ENCODE measurements at regions not wholly inside any gene's neighbourhood (a gene's known extent, or its start where the extent isn't known, plus 50 kb on each side); places are given as distances from the start of the nearest gene placed in this dataset.

- no peak for DNase-seq
These were observed 84.1 kb downstream of the TNFSF11 start for GRCh38 chr13:42658019-42658418.

DNA sequence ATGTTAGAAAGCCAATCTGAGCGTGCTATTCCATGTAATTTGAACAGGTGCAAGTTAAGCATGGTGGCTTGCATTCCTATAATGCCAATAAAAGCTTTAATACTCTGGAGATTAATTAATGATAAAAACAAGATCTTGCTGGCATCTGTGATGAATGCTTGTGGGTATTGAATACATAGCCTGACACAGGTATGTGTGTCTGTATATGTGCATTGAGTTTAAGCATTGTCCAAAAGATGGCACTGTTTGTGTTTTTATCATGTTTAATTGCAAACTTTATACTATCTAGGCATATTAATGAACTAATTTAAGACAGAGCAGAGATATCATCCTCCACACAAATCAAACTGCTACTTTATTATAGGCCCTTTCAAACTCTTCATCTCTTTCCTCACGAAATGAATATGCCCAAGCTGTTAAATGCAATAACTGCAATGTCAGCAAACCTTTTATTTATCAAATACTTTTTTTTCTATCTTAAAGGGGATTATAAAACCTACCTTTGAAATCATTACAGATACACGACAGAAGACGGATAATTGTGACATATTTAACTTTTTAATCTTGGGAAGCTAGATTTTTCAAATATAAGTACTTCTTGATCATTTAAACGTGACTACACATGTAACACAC is 86.5 kb downstream of the TNFSF11 start:
- no peak for DNase-seq

- no peak for DNase-seq
These were observed 93.7 kb downstream of the TNFSF11 start for GRCh38 chr13:42667638-42668037.

DNA sequence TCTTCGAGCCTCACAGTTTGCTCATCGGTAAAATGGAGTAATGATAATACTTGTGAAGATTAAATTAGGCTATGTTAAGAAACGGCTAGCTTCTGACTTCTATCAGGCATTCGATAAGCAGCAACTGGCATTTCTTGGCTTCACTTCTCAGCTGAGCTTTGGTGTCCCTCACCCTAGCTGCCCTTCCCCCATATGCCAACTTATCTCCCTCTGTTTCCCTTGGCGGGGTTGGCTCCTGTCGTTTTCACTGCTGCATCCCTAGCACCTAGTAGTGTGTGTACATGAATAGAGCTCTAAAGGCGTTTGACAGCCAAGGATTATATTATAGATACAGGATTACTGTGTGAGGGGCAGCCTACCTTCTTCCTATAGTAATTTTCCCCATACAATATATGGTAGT is 97.5 kb downstream of the TNFSF11 start:
- no peak for DNase-seq

- DNase-seq: no peak
These were observed 99.7 kb downstream of the TNFSF11 start for GRCh38 chr13:42673677-42674076.

- no peak for DNase-seq
These were observed 100.6 kb upstream of the FAM216B start for GRCh38 chr13:42680748-42681147.

DNA sequence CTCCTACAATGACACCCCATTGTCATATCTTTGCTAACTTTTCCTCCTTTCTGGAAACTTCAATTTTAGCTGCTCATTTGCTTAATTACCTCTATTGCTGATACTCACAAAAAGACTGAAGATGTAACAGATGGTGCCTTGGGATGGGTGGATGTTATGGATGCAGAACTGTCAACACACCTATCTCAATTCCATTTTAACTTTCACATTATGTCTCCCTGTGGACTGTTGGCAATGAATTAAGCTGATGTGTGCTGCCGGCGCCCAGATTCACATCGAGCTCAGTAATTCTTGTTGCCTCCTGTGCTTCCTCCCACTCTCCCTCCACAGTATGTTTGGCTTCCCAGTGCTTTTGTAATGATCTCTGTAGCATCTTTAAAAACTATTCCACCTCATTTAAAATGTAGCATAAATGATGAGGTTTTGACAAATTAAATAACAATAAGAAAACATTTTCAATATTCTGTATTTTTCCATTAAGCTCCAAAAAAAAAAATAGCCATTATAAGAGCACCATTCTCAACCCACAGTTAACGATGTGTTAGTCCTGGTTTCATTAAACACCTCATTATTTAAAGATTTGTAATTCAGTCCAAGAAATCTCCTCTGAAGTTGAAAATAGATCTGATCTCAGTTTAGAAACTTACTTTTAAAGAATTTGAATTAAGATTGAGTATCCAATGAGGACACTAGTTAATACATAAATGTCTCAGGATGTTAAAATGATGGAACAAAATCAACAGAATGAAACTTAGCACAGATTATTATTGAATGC is 99.9 kb upstream of the FAM216B start:
- peak in 13 of 58 donors; percentile 3 to 46 (median 7) for DNase-seq

DNA sequence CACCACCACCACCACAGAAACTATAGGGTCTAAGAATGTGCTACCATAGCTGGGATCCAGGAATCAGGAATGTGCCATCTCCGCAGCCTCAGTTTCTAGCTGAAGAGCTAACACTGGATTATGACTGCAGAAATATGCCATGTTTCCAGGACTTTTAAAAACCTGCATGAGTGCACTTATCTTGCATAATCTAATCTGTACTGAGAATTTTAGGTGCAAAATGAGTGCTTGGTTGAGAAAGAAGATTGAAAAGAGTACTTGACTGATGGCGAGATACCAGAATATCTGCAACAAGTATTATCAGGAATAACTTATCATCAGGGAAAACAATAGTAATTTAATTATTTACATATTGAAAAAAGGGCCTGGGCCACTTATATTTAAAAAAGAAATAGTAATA is 97.2 kb upstream of the FAM216B start:
- no peak for DNase-seq

- DNase-seq: no peak
These were observed 95.6 kb upstream of the FAM216B start for GRCh38 chr13:42685751-42686150.

GRCh38 chr13:42686165-42686564 is 95.2 kb upstream of the FAM216B start:
- no peak for DNase-seq

GRCh38 chr13:42688821-42689220 is 92.6 kb upstream of the FAM216B start:
- no peak for DNase-seq

DNA sequence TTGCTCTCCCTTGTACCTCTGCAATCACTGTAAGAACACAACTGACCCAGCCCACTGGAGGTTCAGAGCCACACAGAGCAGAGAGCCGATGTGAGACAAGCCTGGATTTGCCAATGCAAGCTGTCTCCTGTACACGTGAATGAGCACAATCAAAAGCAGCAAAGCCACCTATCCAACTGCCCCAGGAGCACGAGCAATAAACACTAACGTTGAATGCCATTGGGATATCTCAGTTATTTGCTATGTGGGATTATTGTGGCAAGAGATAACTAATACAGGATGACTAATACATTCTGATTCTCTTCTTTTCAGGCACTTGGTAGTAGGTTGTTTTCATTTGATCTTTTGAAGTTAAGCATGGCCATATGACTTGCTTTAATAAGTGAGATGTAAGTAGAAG is 85.2 kb upstream of the FAM216B start:
- no peak for DNase-seq

DNA sequence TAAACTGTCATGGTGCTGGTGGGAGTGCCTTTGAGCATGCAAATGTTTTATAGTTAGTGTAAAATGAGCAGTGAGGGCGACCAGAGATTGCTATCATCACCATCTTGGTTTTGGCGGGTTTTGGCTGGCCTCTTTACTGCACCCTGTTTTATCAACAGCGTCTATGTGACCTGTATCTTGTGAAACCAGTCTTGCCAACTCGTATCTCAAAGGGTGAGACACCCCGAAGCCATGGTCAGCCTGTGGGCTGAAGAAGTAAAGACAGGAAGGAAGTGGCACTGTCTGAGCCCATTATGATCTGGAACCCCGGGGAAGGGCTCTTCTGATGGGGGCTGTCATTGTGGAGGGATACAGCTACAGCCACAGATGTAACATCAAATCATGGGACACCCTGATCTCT is 81.5 kb upstream of the FAM216B start:
- no peak for DNase-seq

GRCh38 chr13:42702716-42703115 is 78.7 kb upstream of the FAM216B start:
- DNase-seq: peak in 11 of 58 donors; percentile 1 to 11 (median 3)

- no peak for DNase-seq
These were observed 77.6 kb upstream of the FAM216B start for GRCh38 chr13:42703740-42704139.

DNA sequence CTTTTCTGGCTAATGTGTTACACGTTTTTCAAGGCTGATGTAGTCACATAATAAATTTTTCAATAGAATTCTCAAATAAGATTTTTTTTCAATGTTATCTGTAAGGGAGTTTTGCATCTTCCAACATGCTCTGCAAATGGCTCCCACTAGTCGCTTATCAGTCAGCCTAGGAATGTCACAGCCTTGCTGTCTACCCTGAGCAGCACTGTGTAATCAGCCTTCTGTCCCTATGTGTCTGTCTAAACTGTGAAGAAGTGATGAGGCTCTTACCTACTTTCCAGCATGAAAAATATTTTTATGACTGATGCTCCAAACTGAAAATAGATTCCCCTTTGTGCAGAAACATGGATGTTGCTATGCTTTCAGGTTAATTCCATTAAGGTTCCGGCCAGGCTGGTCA is 75.1 kb upstream of the FAM216B start:
- no peak for DNase-seq

DNA sequence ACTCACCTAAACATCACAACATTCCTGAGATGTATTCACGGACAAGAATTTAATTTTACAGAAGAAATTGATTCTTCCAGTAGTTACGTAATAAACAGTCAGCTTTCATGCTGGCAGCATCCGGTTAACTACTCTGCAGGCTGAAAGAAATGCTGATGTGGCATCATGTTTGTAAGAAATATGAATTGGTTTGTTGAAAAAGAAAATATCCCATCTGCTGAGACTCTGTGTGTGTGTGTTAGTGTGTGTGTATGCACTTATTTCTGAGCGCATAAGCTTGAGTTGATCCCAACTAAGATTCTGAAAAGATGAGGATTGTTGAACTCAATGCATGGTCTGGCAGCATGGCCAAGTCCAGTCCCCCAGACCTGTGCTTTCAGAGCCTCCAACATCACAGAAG is 74.3 kb upstream of the FAM216B start:
- no peak for DNase-seq

DNA sequence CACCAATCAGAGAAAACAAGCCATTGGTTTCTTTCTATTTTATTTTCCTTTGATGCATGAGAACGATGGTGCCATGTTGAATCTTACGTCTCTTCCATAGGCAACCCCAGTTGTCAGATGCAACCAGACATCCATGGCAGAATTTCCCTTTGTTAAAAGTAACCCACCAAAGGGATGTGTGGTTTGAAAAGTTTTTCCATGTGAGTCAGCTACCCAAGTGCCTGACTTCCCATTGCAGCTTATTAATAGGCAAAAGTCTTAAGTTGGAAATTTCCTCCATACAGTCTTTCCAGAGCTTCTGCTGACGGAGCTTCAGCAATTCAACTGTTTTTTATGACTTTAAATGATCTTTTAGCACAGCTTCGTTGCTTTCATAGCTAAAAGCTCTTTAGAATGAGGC is 73.8 kb upstream of the FAM216B start:
- no peak for DNase-seq

DNA sequence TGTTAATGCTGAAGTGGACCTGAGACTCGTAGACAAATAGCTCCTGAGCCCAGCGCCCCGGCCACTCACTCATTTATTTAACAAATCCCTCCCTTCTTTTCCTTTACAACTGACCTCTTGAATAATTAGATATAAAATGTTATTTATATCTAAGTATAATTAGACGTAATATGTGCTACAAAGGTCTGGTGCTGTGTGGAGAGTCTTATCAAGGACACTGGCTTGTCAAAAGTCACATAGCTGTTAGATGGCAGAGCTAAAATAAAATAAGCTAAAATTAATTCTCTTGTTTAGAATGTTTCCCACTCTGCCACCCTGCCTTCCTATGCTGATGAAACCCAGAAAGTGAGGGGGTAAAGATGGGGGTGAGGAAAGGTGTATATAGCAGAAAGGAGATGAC is 73.0 kb upstream of the FAM216B start:
- DNase-seq: no peak

DNA sequence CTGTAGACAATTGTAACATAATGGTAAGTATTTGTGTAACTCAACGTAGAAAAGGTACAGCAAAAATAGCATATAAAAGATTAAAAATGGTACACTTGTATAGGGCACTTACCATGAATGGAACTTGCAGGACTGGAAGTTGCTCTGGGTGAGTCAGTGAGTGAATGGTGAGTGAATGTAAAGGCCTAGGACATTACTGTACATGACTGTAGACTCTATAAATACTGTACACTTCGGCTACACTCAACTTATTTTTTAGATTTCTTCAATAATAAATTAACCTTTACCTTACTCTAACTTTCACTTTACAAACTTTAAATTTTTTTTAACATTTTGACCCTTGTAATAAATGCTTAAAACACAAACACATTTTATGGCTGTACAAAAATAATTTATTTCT is 72.1 kb upstream of the FAM216B start:
- no peak for DNase-seq

DNA sequence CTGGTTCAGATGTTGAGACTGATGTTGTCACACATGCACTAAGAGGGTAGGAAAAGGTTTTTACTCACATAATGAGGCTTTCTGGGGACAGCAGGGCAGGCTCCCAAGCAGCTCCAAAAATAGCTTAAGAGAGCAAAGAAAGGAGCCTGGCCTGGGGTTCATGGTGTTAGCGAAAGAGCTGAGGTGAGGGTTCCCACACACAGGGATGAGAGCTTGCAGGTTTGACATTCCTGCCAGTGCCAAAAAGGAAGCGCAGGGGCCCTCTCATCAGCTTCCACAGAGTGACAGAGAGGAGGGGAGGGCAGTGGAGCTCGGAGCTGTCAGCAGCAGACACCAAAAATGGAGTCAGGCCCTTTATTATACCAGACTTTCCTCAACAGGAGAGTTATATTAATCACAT is 65.5 kb upstream of the FAM216B start:
- DNase-seq: no peak

DNA sequence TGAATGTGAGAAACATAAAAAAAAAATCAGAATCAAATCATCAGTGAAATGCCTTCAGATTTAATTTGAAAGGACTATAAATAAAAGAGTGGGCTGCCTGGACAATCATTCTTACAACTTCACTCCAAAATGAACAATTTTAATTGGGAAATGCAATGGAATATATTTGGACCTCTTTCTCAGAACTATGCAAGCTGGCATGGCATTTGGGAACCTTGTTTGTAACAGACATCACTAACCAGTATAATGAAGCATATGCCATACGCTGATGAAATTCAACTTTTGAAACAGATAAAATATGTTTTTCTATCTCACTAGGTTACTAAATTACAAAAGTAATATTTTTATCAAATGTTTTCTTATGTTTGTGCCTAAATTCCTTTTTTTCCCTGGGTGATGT is 64.2 kb upstream of the FAM216B start:
- no peak for DNase-seq

DNA sequence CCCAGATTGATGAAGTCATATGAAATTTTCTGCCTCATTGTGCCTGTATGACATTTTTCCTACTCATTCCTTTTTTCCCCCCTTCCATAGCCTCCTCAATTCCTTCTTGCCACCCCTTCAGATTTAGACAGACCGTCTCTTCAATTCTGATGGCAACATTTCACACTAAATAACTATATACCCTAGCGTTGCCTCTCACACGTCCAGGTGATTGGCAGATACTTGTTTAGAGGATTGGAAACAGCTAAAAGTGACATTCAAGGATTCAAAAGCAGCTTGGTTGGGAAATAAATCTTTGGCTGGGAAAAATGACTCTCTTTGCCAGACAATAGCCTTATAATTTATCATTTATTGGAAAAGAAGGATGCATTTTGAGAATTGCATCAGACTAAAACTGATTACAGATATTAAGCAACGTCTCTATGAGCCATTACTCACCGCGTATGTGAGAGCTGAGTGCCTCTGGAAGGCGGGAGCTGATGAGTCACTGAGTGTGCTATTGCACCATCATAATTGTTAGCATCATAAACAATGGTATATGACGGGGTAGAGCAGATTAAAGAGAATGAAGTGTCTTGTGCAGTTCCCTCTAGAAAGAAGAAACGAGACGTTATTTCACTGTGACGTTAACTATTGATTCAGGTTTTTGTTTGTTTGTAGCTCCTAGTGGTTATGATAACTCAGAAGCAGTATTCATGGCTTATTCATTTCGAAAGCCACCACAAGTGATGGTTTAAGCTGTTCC is 61.1 kb upstream of the FAM216B start:
- no peak for DNase-seq
